Stimulated activated CD8-positive, alpha-beta memory T cell treated with anti-CD3 and anti-CD28 coated beads, Interleukin-12 subunit alpha, Interleukin-12 subunit beta, amount 100 ng/mL, for 1 hour (primary cell): ENCODE measurements at regions not wholly inside any gene's neighbourhood (a gene's known extent, or its start where the extent isn't known, plus 50 kb on each side); places are given as distances from the start of the nearest gene placed in this dataset.
A peak's percentile ranks its signal among the peaks of the same experiment; 100 is the strongest.
"Not testable (repeated sequence)": the region's sequence is repeated elsewhere in the genome, so short reads cannot be mapped to it uniquely, and the experiment has no call there.

Experiments
- DNase-seq: peaks from one replicate; pipeline ENCODE4 v3.0.0-alpha.2; 2020; ENCODE audit warnings: low read depth

DNA sequence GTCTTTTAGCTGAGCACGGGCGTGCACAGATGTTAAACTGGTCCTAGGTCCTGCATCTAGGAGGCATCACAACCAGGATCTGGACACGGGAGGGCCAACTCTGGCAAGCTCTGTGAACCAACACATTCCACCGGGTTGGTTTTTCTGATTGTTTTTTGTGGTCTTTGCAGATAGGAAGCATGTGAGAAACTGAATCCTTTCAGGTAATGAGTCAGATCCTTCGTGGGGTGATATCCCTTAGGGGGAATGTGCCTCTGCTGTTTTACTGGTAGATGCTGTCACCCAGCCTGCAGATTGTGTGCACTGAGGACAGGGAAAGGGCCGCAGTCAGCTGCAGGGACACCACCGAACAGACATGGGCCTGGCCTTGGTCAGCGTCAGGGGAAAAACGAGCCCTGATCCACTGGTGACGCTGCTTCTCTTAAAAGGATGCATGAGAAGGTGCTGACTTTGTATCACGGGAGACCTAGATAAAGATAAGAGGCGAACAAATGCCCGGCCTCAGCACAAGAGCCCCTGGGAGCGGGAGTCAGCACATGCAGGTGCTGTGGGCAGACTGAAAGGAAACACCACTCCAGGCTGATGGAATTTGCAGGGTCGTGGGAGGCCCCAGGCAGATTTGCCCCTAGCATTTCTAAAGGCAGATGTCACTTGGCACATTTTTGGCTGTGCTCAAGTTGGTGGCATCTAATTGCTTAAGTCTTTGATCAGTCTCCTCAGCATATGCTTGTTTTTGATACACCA, 51.1 kb downstream of the DOP1B start:
- DNase-seq: no peak

DNA sequence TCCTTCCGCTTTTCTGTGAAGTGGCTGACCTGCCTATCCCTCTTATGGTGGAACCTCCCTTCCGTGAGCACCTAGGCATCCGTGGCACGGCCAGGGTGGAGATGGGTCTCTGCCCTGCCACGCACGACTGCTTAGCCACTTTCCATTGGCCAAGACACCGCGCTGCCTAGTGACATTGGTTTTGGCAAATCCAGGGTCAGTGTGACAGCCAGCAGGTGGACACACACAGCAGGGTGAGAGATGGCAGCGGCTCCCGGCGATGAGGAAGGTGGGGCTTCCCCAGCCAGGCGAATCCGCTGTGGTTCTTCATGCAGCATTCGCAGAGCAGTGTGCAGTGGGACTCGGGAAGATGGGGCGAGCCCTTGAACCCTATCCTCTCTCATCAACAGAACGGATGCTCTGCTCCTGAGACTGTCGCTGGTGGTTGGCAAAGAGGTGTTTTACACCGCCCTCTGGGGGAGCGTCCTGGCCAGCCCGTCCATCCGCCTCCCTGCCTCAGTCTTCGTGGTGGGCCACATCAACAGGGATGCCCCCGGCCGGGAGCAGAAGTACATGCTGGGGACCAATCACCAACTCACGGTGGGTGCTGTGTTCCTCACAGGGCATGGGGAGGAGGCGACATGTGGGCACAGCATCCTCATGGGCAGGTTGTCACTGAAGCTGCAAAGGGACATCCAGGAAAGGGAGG, 51.8 kb downstream of the DOP1B start:
- no peak for DNase-seq

DNA sequence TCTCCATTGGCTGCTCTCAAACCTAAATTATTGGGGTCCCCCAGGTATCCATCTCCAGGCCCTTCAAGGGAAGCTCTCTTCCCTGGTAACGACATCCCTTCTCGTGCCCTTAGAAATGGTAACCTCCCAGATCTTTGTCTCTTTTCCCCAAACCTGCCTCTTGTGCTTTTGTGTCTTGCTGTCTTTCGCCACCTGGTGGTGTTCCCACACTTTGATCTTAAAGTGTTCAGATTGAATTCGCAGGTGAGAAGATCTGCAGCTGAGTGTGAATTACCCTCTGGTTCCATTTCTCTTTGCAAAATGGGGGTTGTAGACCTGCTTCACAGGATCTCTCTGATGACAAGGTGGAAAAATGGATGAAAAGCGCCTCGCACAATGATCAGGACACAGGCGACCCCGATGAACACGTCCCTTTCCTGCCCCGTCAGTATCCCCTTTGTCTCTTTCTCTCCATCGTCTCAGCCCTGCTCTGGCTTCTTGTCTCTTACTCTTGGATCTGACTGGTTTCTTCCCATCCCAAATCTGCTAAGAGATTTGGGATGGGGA, 53.1 kb downstream of the DOP1B start:
- peak; percentile 26 for DNase-seq

DNA sequence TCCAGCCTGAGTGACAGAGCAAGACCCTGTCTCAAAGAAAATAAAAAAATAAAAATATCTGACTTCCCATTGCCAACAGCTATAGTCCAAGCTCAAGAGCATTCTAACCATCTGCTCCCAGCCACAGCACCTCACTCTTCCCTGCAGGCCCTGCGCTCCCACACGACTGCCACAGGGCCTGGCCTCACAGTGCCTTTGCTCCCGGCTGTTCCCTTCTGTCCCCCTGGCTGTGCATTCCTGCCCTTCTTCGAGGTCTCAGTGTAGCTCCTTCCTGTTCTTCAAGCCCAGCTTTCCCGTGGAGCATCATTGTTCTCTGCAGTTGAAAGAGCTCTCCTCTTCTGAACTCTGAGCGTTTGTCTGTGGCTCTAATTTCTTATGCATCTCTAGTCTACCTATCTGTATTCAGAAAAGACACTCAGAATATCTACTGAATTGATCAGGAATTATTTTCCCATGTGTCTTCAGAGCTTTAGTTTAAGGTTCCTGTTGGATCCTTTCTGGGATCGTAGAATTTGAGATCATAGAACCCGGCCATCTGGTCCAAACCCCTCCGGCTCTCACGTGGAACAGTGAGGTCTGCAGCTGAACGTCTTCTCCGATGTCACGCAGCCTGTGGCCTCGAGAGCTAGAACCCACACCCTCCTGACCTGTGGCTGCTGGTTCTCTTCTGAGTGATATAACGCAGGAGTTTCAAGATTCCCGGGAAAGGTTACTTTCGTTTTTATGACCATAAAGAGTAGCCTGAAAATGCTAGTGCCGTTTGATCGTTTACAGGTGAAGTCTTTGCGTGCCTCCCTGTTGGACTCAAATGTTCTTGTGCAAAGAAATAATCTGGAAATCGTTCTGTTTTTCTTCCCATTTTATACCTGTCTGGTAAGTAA, 54.4 kb downstream of the DOP1B start:
- no peak for DNase-seq

DNA sequence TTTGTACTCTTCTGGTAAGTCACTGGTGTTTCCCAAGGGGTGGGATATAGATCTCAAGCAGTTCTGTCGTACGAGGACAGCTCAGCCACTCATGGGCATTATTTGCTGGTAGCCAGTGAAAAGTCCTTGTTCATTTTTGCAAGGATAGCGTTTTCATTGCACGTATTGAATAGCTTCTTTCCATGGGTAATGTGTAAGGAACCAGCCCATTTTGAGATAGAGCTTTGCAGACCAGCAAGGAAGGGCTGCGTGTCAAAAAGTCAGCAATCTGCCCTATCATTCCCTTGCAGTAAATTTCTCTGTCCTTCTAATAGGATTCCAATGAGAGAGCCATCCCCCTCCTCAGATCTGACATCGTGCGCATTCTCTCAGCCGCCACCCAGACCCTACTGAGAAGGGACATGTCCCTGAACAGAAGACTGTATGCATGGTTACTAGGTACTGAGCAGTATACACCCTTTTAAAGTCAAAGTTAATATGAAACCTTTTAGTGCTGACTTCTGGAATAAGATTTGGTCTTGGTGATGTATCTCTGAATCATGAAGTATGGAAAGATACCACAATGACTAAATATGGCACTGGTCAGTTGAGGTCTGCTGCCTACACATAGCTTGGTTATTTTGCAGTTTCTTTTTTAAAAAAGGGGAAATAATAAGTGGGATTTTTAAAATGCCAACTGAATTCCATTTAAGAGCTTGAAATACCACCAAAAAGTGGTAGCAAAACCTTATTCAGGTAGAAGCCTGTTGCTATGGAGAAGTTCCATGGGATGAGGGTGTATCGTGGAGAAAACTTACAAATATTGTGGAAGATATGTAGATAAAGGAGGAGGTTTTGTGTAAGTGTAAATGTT, 55.3 kb downstream of the DOP1B start:
- DNase-seq: no peak

DNA sequence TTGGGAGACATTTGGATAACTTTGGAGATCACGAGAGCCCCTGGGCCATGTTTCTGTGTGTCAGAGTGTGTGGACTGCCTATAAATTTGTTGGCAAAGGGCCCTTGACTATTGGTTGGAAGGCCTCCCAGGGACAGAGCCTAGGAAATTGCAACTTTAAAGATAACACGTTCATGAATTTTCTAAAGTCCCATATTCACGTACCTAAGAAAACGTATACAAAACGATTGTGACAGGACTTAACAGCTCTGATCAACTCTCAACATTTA, 55.8 kb downstream of the DOP1B start:
- no peak for DNase-seq

- no peak for DNase-seq
Observed at GRCh38 chr21:36214561-36214960, 57.9 kb downstream of the DOP1B start.

- no peak for DNase-seq
Observed at GRCh38 chr21:36217743-36218142, 61.1 kb downstream of the DOP1B start.

- DNase-seq: no peak
Observed at GRCh38 chr21:36218691-36219090, 62.1 kb downstream of the DOP1B start.

GRCh38 chr21:36223451-36223850, 66.8 kb downstream of the DOP1B start:
- DNase-seq: no peak

DNA sequence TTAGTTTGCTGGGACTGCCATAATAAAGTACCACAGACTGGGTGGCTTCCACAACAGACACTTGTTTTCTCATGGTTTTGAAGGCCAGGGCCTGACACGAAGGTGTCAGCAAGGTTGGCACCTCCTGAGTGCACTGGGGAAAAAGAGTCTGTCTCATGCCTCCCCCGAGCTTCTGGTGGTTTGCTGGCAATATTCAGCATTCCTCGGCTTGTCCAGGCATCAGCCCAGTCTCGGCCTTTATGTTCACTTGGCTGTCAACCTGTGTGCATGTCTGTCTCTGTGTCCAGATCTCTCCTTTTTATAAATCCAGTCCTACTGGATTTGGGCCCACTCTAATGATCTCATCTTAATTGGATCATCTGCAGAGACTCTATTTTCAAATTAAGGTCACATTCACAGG, 72.6 kb downstream of the DOP1B start:
- no peak for DNase-seq

GRCh38 chr21:36231444-36231843, 74.8 kb downstream of the DOP1B start:
- DNase-seq: not testable (repeated sequence)

- DNase-seq: no peak
Observed at GRCh38 chr21:36232641-36233040, 76.0 kb downstream of the DOP1B start.

DNA sequence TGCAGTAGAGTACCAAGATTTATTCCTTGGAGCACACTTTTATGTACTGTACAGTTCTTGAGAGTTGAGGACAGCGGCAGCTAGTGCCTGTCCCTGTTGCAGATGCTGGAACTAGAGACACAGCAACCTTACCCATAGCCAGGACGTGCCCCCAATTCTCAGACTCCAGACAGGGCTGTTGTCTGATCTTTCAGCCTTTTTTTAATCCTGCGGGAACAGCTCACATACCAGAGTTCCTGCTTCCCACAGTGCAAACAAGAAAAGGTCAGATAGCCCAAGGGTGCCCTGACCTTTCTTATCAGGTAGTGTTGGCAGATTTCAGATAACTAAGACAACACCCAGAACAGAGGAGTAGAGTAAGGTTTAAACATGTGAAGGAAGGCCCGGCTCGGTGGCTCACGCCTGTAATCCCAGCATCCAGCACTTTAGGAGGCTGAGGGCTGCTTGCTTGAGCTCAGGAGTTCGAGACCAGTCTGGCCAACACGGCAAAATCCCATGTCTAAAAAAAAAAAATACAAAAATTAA, 78.5 kb downstream of the DOP1B start:
- no peak for DNase-seq

- DNase-seq: no peak
Observed at GRCh38 chr21:36236052-36236730, 79.6 kb downstream of the DOP1B start.

DNA sequence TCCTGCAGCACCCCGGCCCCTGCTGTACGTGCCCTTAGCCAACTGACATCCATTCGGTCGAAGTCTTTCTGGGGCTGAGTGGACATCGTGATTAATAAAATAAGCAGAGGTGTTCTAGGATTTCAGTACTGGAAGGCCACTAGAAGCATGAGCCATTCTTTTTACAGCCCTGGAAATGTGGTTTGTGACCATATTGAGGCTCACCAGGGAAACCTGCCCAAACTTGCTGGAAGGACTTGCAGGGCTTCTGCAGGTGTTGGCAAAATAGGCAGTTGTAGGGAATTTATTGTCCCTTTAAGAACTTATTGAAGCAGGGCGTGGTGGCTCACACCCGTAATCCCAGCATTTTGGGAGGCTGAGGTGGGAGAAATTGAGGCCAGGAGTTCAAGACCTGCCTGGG, 80.8 kb downstream of the DOP1B start:
- no peak for DNase-seq

DNA sequence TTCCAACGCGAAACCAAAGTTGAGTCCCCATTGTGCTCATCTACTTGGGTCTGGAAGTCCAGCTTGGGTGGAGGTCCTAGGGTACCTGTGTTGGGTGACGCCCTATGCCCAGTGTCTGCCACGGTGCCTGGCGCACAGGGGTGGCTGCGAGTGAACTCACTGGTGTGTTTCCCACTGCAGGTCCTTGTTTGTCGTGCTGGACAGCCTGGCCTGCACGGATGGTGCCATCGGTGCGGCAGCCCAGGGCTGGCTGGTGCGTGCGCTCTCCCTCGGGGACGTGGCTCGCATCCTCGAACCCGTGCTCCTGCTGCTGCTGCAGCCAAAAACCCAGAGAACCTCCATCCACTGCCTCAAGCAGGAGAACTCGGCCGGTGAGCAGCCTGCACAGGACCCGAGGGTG, 80.4 kb upstream of the MORC3 start:
- no peak for DNase-seq

- no peak for DNase-seq
Observed at GRCh38 chr21:36241717-36242116, 78.3 kb upstream of the MORC3 start.

DNA sequence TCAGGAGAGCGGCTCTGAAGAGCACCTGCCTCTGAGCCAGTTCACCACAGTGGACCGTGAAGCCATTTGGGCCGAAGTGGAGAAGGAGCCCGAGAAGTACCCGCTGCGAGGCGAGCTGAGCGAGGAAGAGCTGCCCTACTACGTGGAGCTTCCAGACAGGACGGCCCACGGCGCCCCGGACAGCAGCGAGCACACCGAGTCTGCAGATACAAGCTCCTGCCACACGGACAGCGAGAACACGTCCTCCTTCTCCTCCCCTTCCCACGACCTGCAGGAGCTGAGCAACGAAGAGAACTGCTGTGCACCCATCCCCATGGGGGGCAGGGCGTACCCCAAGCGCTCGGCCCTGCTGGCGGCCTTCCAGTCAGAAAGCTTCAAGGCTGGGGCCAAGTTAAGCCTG, 74.9 kb upstream of the MORC3 start:
- no peak for DNase-seq

DNA sequence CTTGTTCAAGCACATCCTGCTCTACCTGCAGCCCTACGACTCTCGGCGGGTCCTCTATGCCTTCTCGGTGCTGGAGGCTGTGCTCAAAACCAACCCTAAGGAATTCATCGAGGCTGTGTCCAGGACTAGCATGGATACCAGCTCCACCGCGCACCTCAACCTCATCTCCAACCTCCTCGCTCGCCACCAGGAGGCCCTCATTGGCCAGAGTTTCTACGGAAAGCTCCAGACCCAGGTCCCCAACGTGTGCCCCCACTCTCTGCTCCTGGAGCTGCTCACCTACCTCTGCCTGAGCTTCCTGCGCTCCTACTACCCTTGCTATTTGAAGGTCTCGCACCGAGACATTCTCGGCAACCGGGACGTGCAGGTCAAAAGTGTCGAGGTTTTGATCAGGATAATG, 74.3 kb upstream of the MORC3 start:
- DNase-seq: no peak

- no peak for DNase-seq
Observed at GRCh38 chr21:36246080-36246631, 73.8 kb upstream of the MORC3 start.
